ENCODE measurements at regions not wholly inside any gene's neighbourhood (a gene's known extent, or its start where the extent isn't known, plus 50 kb on each side); places are given as distances from the start of the nearest gene placed in this dataset.

DNA sequence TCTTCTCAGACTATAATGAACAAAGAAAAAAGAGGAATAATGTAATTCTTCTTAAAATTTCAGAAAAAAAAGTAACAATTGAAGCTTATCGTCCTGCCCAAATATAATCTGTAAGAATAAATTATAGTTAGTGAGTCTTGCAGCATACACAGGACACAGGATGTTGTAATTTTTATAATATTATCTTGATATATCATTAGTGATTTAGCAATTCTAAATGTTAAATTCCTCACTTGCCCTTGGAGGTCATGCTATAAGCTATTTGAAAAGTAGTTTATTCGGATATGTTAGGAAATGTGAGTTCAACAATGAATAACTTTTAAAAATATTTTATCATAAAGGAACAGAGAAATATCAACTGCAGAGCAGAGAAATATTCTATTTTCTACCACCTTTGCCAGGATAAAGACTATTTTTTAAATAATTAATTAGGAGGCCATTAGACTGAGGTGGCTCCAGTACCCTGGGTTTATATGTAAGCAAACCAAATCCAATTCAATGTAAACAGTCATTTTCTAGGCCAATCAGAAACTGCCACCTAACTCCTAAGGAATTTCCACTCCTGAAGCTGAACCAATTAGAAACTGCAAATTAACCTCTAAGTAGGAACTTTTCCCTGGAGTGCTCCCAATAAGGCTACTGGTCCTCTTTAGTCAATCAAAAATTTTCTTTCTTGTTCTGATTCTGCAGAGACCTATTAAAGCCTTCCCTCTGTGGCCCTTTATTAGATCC lies 1109.3 kb downstream of the ROBO2 start:
- no peak for TF ChIP-seq CTCF (conservative IDR thresholded peaks at IDR 0.05 in 1 of 2, IDR thresholded peaks at IDR 0.05 in 1 of 2; ENCODE audit: low read depth in 1 of 2, low read length in 2 of 2)
- TF ChIP-seq EZH2 (IDR thresholded peaks at IDR 0.05; ENCODE audit: low read length, missing control alignments): no peak

Measured in fibroblast of lung (primary cell).